Keratinocyte (primary cell): ENCODE measurements at regions not wholly inside any gene's neighbourhood (a gene's known extent, or its start where the extent isn't known, plus 50 kb on each side); places are given as distances from the start of the nearest gene placed in this dataset.

Experiments used
- DNase-seq: peaks from one replicate; pipeline ENCODE4 v3.0.0-alpha.2; 2011; ENCODE audit warnings: low read depth, missing footprints, low spot score
- FAIRE-seq: peaks from 2 replicates; lab custom pipeline; 2011; peaks lifted over from hg19 to GRCh38; lab: Jason Lieb, UNC
- H2AFZ ChIP-seq: 2 replicates; pipeline ENCODE4 v1.6.0; 2012; ENCODE audit warnings: low read length, control low read depth, inconsistent platforms; ENCODE audit not compliant: control insufficient read depth
- H3K27ac ChIP-seq: 2 replicates; pipeline ENCODE4 v1.5.1; 2011; ENCODE audit warnings: low read length; ENCODE audit not compliant: control insufficient read depth, insufficient read depth
- H3K27me3 ChIP-seq: 3 replicates; pipeline ENCODE4 v1.6.0; 2011; ENCODE audit warnings: low read length; ENCODE audit not compliant: control insufficient read depth, insufficient read depth; ENCODE audit errors: extremely low read depth
- H3K36me3 ChIP-seq, 2 experiments: 2 replicates in 1 of 2; 3 replicates in 1 of 2; pipeline ENCODE4 v1.5.1; 2011; ENCODE audit warnings: low read length in 2 of 2, mild to moderate bottlenecking in 1 of 2; ENCODE audit not compliant: control insufficient read depth in 2 of 2, insufficient read depth in 2 of 2; ENCODE audit errors: extremely low read depth in 1 of 2
- H3K4me1 ChIP-seq: 3 replicates; pipeline ENCODE4 v1.5.1; 2011; ENCODE audit warnings: low read length; ENCODE audit not compliant: control insufficient read depth, insufficient read depth; ENCODE audit errors: extremely low read depth
- H3K4me2 ChIP-seq: 3 replicates; pipeline ENCODE4 v1.6.0; 2011; ENCODE audit warnings: low read depth, low read length; ENCODE audit not compliant: control insufficient read depth, insufficient read depth; ENCODE audit errors: extremely low read depth
- H3K4me3 ChIP-seq, 3 experiments: fragments of 200-600 bp in 1 of 3; sonication (generic) in 1 of 3; 2 replicates in 2 of 3; 3 replicates in 1 of 3; pipeline ENCODE4 v1.5.1; 2011 to 2016; ENCODE audit warnings: low read length in 3 of 3, mild to moderate bottlenecking in 3 of 3, control low read depth in 2 of 3, inconsistent platforms in 1 of 3, low read depth in 1 of 3, mixed read lengths in 1 of 3, mixed run types in 1 of 3, moderate library complexity in 1 of 3; ENCODE audit not compliant: control insufficient read depth in 2 of 3, insufficient read depth in 2 of 3; ENCODE audit errors: extremely low read depth in 1 of 3
- H3K79me2 ChIP-seq: 2 replicates; pipeline ENCODE4 v1.6.0; 2012; ENCODE audit warnings: low read length; ENCODE audit not compliant: control insufficient read depth, insufficient read depth
- H3K9ac ChIP-seq: 3 replicates; pipeline ENCODE4 v1.6.0; 2011; ENCODE audit warnings: low read length; ENCODE audit not compliant: control insufficient read depth, insufficient read depth; ENCODE audit errors: extremely low read depth
- H3K9me1 ChIP-seq: 3 replicates; pipeline ENCODE4 v1.6.0; 2011; ENCODE audit warnings: low read length; ENCODE audit not compliant: control insufficient read depth, insufficient read depth; ENCODE audit errors: extremely low read depth
- H3K9me3 ChIP-seq: 2 replicates; pipeline ENCODE4 v1.5.1; 2012; ENCODE audit warnings: low read depth, low read length; ENCODE audit not compliant: control insufficient read depth
- H4K20me1 ChIP-seq: 3 replicates; pipeline ENCODE4 v1.6.0; 2011; ENCODE audit warnings: low read length; ENCODE audit not compliant: control insufficient read depth, insufficient read depth; ENCODE audit errors: extremely low read depth
- CTCF ChIP-seq, 3 experiments: IDR thresholded peaks in 1 of 3; conservative IDR thresholded peaks in 1 of 3; optimal IDR thresholded peaks in 1 of 3; 2 replicates in 2 of 3; 3 replicates in 1 of 3; pipeline versions ENCODE3 to v1.5.1; 2011; ENCODE audit warnings: low read length in 3 of 3, mild to moderate bottlenecking in 3 of 3, moderate library complexity in 2 of 3, control low read depth in 1 of 3, inconsistent platforms in 1 of 3; ENCODE audit not compliant: insufficient read depth in 2 of 3; ENCODE audit errors: extremely low read depth in 1 of 3
- EZH2 ChIP-seq: IDR thresholded peaks from one replicate; pipeline ENCODE4 v1.6.1; 2012; ENCODE audit warnings: inconsistent platforms, mild to moderate bottlenecking, low read length, moderate library complexity
- dilution Hi-C: fragments of 300-500 bp; cut with MboI; formaldehyde crosslinking; loops from one replicate; pipeline ENCODE4 v1.7.0; 2020; ENCODE audit warnings: low sequenced_read_pairs; ENCODE audit not compliant: extremely low pct_ligation_motif_present

- H3K9me3 ChIP-seq, result peaks cover 2% of the 10 kb centered on the region
Measured at GRCh38 chr2:34239511-34239910, 640.4 kb upstream of the FAM98A start.

GRCh38 chr2:34234823-34235222 is 635.7 kb upstream of the FAM98A start:
- Histone ChIP-seq H3K4me2 (no peak overlapping the region), H3K27ac (no peak overlapping the region), H3K36me3 (no peaks in the 10 kb centered on the region), H3K27me3 (no peaks in the 10 kb centered on the region), H3K4me1 (no peaks in the 10 kb centered on the region), H3K4me3 (no peak overlapping the region), H3K79me2 (no peaks in the 10 kb centered on the region), H4K20me1 (no peaks in the 10 kb centered on the region), H3K9me3 (peaks cover 2% of the 10 kb centered on the region), H3K9me1 (no peaks in the 10 kb centered on the region), H2AFZ (no peak overlapping the region), H3K9ac (no peak overlapping the region)
- dilution Hi-C loops, result no loop called here
- DNase-seq, result no peak
- FAIRE-seq, result no peak
- TF ChIP-seq CTCF (optimal IDR thresholded peaks at IDR 0.05 in 1 of 3, IDR thresholded peaks at IDR 0.05 in 1 of 3, conservative IDR thresholded peaks at IDR 0.05 in 1 of 3; ENCODE audit: extremely low read depth in 1 of 3, insufficient read depth in 2 of 3, low read length in 3 of 3) (no peak), EZH2 (no peak)

More at GRCh38 chr2:34239511-34239910, 640.4 kb upstream of the FAM98A start:
- H4K20me1 ChIP-seq, result no peaks in the 10 kb centered on the region
- DNase-seq, result no peak
- no peaks in the 10 kb centered on the region for H3K4me1 ChIP-seq
- no peak for FAIRE-seq
- H3K27me3 ChIP-seq, result no peaks in the 10 kb centered on the region
- no peaks in the 10 kb centered on the region for H3K36me3 ChIP-seq
- dilution Hi-C loops, result no loop called here
- no peak overlapping the region for H3K4me3 ChIP-seq
- H2AFZ ChIP-seq, result no peak overlapping the region
- H3K9ac ChIP-seq, result no peak overlapping the region
- no peaks in the 10 kb centered on the region for H3K79me2 ChIP-seq
- no peak overlapping the region for H3K4me2 ChIP-seq
- H3K9me1 ChIP-seq, result no peaks in the 10 kb centered on the region
- H3K27ac ChIP-seq, result no peak overlapping the region
- TF ChIP-seq CTCF (optimal IDR thresholded peaks at IDR 0.05 in 1 of 3, IDR thresholded peaks at IDR 0.05 in 1 of 3, conservative IDR thresholded peaks at IDR 0.05 in 1 of 3; ENCODE audit: extremely low read depth in 1 of 3, insufficient read depth in 2 of 3, low read length in 3 of 3), result no peak
- no peak for TF ChIP-seq EZH2
